Transverse colon (tissue), 4 donors: ENCODE measurements at regions not wholly inside any gene's neighbourhood (a gene's known extent, or its start where the extent isn't known, plus 50 kb on each side); places are given as distances from the start of the nearest gene placed in this dataset.

ENCODE experiments used
- POLR2A ChIP-seq: fragments of 450-650 bp; IDR thresholded peaks from one replicate; pipeline ENCODE4 v1.6.1; 2016; ENCODE audit warnings: antibody characterized with exemption, mild to moderate bottlenecking, moderate library complexity
- POLR2AphosphoS5 ChIP-seq, 3 donors: sonication (generic); formaldehyde crosslinking; IDR thresholded peaks; one replicate each; pipeline ENCODE4 v1.6.1; 2016; ENCODE audit warnings: antibody characterized with exemption in 3 of 3
- TF ChIP-seq, protein P1 (sequence below), 5 experiments: fragments of 200-600 bp in 3 of 5; fragments of 450-650 bp in 2 of 5; sonication (generic) in 3 of 5; IDR thresholded peaks; 1 replicate in 2 of 5; 2 replicates in 3 of 5; pipeline ENCODE4 v1.5.1; 2016 to 2017; ENCODE audit warnings: antibody characterized with exemption in 5 of 5, inconsistent platforms in 3 of 5, mild to moderate bottlenecking in 2 of 5, moderate library complexity in 1 of 5

DNA sequence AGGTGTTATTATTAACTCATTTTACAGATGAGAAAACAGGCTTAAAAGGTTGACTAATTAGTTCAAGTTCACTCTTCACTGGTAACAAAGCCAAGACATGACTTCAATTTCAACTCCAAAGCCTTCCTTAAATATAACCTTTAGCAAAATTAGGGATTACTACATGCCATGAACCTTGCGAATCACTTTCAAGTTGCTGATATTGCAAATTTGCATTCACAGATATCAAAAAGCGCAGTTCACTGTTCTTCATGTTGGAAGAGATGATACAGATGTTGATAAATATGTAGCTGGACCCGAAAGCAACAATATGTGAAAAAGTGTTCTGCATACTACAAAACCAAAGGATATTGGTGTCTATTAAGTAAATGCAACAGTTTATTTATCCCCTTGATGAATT lies 210.8 kb upstream of the GYPA start:
- TF ChIP-seq, protein P1, sequence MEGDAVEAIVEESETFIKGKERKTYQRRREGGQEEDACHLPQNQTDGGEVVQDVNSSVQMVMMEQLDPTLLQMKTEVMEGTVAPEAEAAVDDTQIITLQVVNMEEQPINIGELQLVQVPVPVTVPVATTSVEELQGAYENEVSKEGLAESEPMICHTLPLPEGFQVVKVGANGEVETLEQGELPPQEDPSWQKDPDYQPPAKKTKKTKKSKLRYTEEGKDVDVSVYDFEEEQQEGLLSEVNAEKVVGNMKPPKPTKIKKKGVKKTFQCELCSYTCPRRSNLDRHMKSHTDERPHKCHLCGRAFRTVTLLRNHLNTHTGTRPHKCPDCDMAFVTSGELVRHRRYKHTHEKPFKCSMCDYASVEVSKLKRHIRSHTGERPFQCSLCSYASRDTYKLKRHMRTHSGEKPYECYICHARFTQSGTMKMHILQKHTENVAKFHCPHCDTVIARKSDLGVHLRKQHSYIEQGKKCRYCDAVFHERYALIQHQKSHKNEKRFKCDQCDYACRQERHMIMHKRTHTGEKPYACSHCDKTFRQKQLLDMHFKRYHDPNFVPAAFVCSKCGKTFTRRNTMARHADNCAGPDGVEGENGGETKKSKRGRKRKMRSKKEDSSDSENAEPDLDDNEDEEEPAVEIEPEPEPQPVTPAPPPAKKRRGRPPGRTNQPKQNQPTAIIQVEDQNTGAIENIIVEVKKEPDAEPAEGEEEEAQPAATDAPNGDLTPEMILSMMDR (IDR thresholded peaks at IDR 0.05), result no peak
- TF ChIP-seq POLR2A (no peak), POLR2AphosphoS5 (IDR thresholded peaks at IDR 0.05) (no peak)
